ENCODE measurements at regions not wholly inside any gene's neighbourhood (a gene's known extent, or its start where the extent isn't known, plus 50 kb on each side); places are given as distances from the start of the nearest gene placed in this dataset.

- no peak for DNase-seq (ENCODE audit: low read depth, low spot score)
Observed at GRCh38 chr13:64925284-64925683, 2304.9 kb downstream of the PCDH9 start.

DNA sequence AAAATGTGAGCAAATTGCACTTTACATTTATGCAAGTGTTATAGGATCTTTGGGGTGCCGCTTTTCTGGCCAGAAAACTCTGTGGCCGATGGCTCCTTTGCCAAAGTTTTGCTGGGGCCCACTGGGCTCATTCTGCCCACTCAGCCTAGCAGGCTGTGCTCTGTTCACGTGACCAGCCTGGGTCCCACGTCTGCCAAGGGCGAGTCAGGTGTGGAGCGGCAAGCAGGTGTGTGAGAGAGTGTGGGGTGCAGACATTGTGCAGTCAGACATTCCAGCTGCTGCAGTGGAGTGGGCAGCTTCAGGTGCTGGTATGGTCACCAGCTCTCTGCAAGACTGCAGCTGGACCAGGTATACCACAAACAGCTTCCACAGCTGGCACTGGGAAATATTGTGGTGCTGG is 2305.7 kb downstream of the PCDH9 start:
- DNase-seq (ENCODE audit: low read depth, low spot score): no peak

- DNase-seq (ENCODE audit: low read depth, low spot score): no peak
Observed at GRCh38 chr13:64917566-64917965, 2312.6 kb downstream of the PCDH9 start.

DNA sequence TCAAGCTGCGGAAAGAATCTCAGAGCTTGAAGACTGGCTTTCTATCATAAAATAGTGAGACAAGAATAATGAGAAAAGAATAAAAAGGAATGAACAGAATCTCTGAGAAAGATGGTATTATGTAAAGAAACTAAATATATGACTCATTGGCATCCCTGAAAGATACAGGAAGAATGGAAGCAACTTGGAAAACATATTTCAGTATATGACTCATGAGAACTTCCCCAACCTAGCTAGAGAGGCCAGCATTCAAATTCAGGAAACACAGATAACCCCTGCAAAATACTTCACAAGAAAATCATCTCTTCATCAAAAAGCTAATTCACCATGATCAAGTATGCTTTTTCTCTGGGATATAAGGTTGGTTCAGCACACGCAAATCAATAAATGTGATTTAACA is 2318.0 kb downstream of the PCDH9 start:
- DNase-seq (ENCODE audit: low read depth, low spot score): no peak

DNA sequence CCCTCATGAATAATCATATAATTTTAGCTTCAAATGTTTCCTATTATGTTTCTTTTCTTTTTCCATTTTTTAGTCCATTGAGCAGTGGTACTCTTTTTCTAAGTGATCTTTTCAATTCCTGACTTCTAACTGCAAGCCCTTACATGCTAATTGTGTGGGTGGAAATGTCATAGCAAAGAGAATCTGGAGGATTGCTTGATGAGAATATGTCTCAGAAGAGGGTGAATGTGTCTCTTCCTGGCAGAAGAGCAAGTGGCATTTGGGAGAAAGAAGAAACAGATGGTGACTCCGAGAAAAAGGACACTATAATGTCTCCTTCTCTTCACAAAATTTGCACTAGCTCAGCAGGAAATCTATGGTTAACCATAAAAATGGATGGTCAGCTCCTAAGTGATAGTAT is 2320.0 kb downstream of the PCDH9 start:
- DNase-seq (ENCODE audit: low read depth, low spot score): no peak

GRCh38 chr13:64909184-64909583 is 2321.0 kb downstream of the PCDH9 start:
- DNase-seq (ENCODE audit: low read depth, low spot score): no peak

DNA sequence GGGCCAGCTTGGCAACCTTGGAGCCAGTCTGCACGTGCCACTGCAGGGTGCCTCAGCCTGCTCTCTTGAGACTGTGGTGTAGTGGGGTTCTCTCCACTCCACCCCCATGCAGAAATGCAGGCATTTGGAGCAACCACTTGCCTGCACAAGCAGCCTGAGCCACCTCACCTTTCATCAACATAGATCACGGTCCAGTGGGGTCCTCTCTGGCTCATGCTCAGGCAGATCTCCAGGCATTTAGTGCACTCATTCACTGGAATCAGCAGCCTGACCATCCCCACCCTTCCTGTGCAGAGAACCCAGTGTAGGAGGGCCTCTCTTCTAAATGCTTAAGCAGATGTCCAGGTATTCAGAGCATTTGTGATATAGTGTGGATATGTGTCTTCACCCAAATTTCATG is 2330.1 kb downstream of the PCDH9 start:
- no peak for DNase-seq (ENCODE audit: low read depth, low spot score)

- DNase-seq (ENCODE audit: low read depth, low spot score): no peak
Observed at GRCh38 chr13:64884976-64885375, 2345.2 kb downstream of the PCDH9 start.

GRCh38 chr13:64877176-64877575 is 2353.0 kb downstream of the PCDH9 start:
- no peak for DNase-seq (ENCODE audit: low read depth, low spot score)

- no peak for DNase-seq (ENCODE audit: low read depth, low spot score)
Observed at GRCh38 chr13:64871742-64872141, 2358.4 kb downstream of the PCDH9 start.

DNA sequence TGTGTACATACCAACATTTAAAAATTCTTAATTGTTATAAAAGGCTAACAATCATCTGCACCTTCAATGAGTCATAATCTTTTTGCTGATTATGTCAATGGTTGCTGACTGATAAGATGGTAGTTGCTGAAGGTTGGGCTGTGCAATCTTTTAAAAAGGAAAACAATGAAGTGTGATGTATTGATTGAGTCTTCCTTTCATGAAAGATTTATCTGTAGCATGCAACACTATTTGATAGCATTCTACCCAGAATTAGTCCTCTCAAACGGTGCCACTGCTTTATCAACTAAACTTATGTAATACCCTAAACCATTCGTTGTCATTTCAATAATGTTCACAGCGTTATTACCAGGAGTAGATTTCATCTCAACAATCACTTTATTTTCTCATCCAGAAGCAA is 2360.6 kb downstream of the PCDH9 start:
- DNase-seq (ENCODE audit: low read depth, low spot score): no peak

DNA sequence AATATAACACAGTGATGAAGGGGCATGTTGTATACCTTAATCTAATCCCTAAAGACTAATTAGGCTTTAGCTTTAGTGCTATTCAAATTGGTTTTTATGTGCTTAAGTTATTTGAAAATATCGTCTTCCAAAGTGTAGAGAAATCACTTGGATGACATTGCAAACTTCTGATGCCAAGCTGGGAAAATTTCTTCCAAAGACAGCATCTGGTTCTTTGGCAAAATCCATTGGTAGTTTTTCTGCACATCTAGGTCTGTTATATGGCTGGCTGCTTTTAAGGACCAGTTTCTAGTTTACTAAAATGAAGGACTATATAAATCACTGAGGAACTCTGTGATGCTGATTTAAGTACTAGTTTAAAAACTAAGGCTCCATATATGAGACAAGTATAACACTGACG is 2362.3 kb downstream of the PCDH9 start:
- no peak for DNase-seq (ENCODE audit: low read depth, low spot score)

- DNase-seq (ENCODE audit: low read depth, low spot score): no peak
Observed at GRCh38 chr13:64866331-64866730, 2363.8 kb downstream of the PCDH9 start.

GRCh38 chr13:64855506-64855905 is 2374.6 kb downstream of the PCDH9 start:
- DNase-seq (ENCODE audit: low read depth, low spot score): peak; percentile 2

GRCh38 chr13:64850017-64850416 is 2380.1 kb downstream of the PCDH9 start:
- DNase-seq (ENCODE audit: low read depth, low spot score): no peak

DNA sequence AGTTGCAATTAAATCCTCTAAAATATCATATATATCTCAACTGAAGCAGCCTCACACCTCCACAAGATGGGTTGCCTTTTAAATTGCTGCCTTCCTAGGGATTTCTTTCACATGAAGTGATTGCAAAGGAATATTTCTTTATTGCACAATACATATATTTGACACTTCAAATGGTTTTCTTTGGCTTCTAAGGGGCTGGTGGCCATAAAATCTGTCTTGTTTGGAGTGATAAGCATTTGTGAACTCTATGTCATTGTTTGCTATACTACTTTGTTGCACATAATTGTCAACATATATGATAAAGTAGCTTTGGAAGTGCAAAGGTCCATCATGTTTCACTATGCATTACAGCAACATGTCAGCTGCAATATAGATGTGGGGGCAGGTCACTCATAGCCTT is 2380.9 kb downstream of the PCDH9 start:
- DNase-seq (ENCODE audit: low read depth, low spot score): no peak

DNA sequence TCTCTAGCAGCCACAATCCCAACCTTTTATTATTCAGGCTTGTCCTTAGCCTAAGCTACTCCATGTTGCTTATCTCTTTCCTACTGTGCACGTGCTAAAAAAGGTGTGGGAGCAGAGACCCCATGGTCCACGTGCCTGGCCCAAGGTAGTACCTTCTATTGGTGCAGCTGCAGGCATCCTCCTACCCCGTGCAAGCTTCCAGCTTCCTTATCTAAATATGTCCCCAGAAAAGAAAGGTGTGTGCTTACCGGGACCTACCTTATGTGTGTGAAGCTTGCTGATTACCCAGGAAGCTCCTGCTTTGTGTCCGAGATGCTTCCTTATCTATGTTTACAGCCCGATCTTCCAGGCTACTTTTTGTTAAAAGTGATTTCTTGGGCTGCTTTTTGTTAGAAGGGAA is 2382.4 kb downstream of the PCDH9 start:
- no peak for DNase-seq (ENCODE audit: low read depth, low spot score)

GRCh38 chr13:64845110-64845509 is 2385.0 kb downstream of the PCDH9 start:
- no peak for DNase-seq (ENCODE audit: low read depth, low spot score)

DNA sequence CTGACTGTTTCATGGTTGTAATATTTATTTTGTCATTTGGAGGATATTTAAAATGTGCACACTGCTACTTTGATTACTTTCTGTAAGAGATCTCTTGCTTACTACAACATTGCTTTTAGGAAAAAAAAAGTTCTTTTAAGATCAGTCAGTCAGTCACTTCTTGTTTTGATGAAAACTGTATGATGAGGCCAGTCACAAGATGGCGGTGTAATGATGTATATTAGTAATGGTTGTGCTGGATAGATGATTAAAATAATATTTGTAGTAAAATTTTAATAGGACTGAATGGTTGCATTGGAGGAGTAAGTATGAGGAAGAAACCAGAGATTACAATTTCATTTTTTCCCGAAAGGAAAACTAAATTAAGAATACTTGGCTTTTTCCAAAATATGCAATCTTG is 2411.1 kb downstream of the PCDH9 start:
- no peak for DNase-seq (ENCODE audit: low read depth, low spot score)

DNA sequence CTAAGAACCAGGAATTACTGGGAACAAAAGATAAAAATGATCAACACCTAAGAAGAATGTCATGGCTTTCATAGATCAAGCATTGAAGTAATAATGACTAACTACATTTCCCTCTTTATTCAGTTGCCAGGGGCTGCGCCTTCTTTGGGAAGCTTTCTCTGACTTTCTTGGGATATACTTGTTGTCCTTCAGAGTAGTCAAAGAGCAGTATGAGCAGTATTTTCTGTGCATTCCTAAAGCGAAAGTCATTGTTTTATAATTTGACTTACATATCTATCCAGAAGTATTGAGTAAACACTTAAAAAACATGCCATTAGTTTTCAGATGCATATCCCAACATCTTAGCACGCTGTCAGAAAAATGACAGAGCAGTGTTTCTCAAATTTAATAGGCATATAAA is 2412.4 kb downstream of the PCDH9 start:
- no peak for DNase-seq (ENCODE audit: low read depth, low spot score)

- DNase-seq (ENCODE audit: low read depth, low spot score): no peak
Observed at GRCh38 chr13:64810750-64811149, 2419.4 kb downstream of the PCDH9 start.

GRCh38 chr13:64808704-64809103 is 2421.4 kb downstream of the PCDH9 start:
- no peak for DNase-seq (ENCODE audit: low read depth, low spot score)

DNA sequence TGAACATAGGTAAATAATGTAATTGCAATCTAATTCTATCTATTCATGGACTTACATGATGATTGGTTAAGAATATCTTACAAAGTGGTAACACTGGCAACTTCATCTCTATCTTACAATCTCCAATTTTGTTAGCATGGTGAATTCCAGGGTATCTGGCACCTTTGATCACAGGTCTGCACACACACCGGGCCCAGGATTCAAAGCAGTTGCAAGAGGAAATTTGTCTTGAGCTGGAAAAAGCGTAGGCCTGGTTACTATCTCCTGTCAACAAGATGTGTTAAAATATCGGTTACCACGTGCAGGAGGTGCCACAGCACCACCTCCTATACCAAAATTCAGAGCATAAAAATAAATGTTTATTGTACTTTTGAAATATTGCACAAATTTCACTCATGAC is 2428.4 kb downstream of the PCDH9 start:
- no peak for DNase-seq (ENCODE audit: low read depth, low spot score)

- DNase-seq (ENCODE audit: low read depth, low spot score): no peak
Observed at GRCh38 chr13:64798422-64798821, 2431.7 kb downstream of the PCDH9 start.

- no peak for DNase-seq (ENCODE audit: low read depth, low spot score)
Observed at GRCh38 chr13:64793592-64793991, 2436.5 kb downstream of the PCDH9 start.

All from brain pericyte (primary cell).